ENCODE measurements at regions not wholly inside any gene's neighbourhood (a gene's known extent, or its start where the extent isn't known, plus 50 kb on each side); places are given as distances from the start of the nearest gene placed in this dataset.

DNA sequence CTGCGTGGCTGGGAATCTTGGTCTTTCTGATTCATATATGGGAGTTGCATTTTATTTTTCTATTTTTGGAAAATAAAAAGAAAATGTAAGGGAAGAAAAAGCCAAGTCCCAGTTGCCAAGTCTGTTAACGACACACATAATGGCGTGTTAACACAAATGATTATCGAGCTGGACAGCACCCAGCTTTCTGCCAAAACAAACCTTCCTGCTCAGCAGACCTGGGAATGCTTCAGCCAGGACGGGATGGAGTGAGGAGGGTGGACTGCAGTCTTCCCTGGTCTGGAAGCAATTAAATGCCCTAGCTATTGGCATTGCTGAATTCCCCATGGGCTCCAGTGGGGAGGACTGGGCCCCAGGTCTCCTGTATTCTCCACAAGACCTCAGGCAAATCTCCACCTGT, 184.2 kb upstream of the USP24 start:
- no peak overlapping the region for H3K4me3 Mint-ChIP-seq (ENCODE audit: unreplicated experiment)
- H3K27ac Mint-ChIP-seq (ENCODE audit: unreplicated experiment): no peak overlapping the region
- no peaks in the 10 kb centered on the region for H3K4me1 Mint-ChIP-seq (ENCODE audit: low read depth, unreplicated experiment)
- H3K9me3 Mint-ChIP-seq (ENCODE audit: unreplicated experiment): no peaks in the 10 kb centered on the region
- no peaks in the 10 kb centered on the region for H3K36me3 Mint-ChIP-seq (ENCODE audit: unreplicated experiment)
- TF ChIP-seq, protein P1, sequence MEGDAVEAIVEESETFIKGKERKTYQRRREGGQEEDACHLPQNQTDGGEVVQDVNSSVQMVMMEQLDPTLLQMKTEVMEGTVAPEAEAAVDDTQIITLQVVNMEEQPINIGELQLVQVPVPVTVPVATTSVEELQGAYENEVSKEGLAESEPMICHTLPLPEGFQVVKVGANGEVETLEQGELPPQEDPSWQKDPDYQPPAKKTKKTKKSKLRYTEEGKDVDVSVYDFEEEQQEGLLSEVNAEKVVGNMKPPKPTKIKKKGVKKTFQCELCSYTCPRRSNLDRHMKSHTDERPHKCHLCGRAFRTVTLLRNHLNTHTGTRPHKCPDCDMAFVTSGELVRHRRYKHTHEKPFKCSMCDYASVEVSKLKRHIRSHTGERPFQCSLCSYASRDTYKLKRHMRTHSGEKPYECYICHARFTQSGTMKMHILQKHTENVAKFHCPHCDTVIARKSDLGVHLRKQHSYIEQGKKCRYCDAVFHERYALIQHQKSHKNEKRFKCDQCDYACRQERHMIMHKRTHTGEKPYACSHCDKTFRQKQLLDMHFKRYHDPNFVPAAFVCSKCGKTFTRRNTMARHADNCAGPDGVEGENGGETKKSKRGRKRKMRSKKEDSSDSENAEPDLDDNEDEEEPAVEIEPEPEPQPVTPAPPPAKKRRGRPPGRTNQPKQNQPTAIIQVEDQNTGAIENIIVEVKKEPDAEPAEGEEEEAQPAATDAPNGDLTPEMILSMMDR (IDR thresholded peaks at IDR 0.05; ENCODE audit: partially characterized antibody, unreplicated experiment): no peak
- H3K27me3 Mint-ChIP-seq (ENCODE audit: unreplicated experiment): no peaks in the 10 kb centered on the region
- DNase-seq: no peak

- no peaks in the 10 kb centered on the region for H3K9me3 Mint-ChIP-seq (ENCODE audit: unreplicated experiment)
- DNase-seq: no peak
- no peak overlapping the region for H3K27ac Mint-ChIP-seq (ENCODE audit: unreplicated experiment)
- H3K4me1 Mint-ChIP-seq (ENCODE audit: low read depth, unreplicated experiment): no peaks in the 10 kb centered on the region
- TF ChIP-seq, protein P1 (IDR thresholded peaks at IDR 0.05; ENCODE audit: partially characterized antibody, unreplicated experiment): no peak
- no peaks in the 10 kb centered on the region for H3K27me3 Mint-ChIP-seq (ENCODE audit: unreplicated experiment)
- no peak overlapping the region for H3K4me3 Mint-ChIP-seq (ENCODE audit: unreplicated experiment)
- H3K36me3 Mint-ChIP-seq (ENCODE audit: unreplicated experiment): no peaks in the 10 kb centered on the region
These were observed 181.3 kb upstream of the USP24 start for GRCh38 chr1:55396381-55396891.

GRCh38 chr1:55388960-55389359, 173.8 kb upstream of the USP24 start:
- no peaks in the 10 kb centered on the region for H3K9me3 Mint-ChIP-seq (ENCODE audit: unreplicated experiment)

DNA sequence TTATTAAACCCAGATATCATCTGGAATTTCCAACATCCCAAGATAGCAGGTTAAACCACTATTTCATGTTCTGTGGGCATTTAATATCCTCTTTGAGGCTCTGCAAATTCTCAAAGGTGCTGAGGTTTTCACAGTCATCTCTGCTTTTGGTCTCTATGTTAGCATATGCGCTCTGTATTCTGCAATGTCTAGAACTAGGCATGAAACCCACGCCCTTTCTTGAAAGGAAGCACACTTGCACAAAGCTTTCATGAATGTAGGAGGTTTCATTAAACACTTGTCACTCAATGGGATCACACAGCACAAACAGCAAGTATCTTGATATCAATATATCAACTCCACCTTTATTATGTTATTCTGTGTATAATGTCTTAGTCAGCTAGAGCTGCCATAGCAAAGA, 172.0 kb upstream of the USP24 start:
- Mint-ChIP-seq H3K4me1 (ENCODE audit: low read depth, unreplicated experiment) (no peaks in the 10 kb centered on the region), H3K4me3 (ENCODE audit: unreplicated experiment) (no peak overlapping the region), H3K36me3 (ENCODE audit: unreplicated experiment) (peaks cover 6% of the 10 kb centered on the region), H3K27me3 (ENCODE audit: unreplicated experiment) (no peaks in the 10 kb centered on the region), H3K9me3 (ENCODE audit: unreplicated experiment) (no peaks in the 10 kb centered on the region), H3K27ac (ENCODE audit: unreplicated experiment) (no peak overlapping the region)
- TF ChIP-seq, protein P1 (IDR thresholded peaks at IDR 0.05; ENCODE audit: partially characterized antibody, unreplicated experiment): no peak
- no peak for DNase-seq

More at GRCh38 chr1:55388960-55389359, 173.8 kb upstream of the USP24 start:
- H3K27ac Mint-ChIP-seq (ENCODE audit: unreplicated experiment): no peak overlapping the region
- H3K36me3 Mint-ChIP-seq (ENCODE audit: unreplicated experiment): peaks cover 6% of the 10 kb centered on the region
- DNase-seq: no peak
- no peaks in the 10 kb centered on the region for H3K4me1 Mint-ChIP-seq (ENCODE audit: low read depth, unreplicated experiment)
- TF ChIP-seq, protein P1 (IDR thresholded peaks at IDR 0.05; ENCODE audit: partially characterized antibody, unreplicated experiment): no peak
- no peaks in the 10 kb centered on the region for H3K27me3 Mint-ChIP-seq (ENCODE audit: unreplicated experiment)
- H3K4me3 Mint-ChIP-seq (ENCODE audit: unreplicated experiment): no peak overlapping the region

- Mint-ChIP-seq H3K36me3 (ENCODE audit: unreplicated experiment) (peaks cover 6% of the 10 kb centered on the region), H3K27ac (ENCODE audit: unreplicated experiment) (no peak overlapping the region), H3K9me3 (ENCODE audit: unreplicated experiment) (no peaks in the 10 kb centered on the region), H3K4me3 (ENCODE audit: unreplicated experiment) (no peak overlapping the region), H3K27me3 (ENCODE audit: unreplicated experiment) (no peaks in the 10 kb centered on the region), H3K4me1 (ENCODE audit: low read depth, unreplicated experiment) (no peaks in the 10 kb centered on the region)
- TF ChIP-seq, protein P1 (IDR thresholded peaks at IDR 0.05; ENCODE audit: partially characterized antibody, unreplicated experiment): no peak
- DNase-seq: no peak
These were observed 171.3 kb upstream of the USP24 start for GRCh38 chr1:55386456-55386855.

Data from glutamatergic neuron (in vitro differentiated cells).